SK-N-SH treated with all-trans-retinoic acid at 6 μM for 48 hours (cell line): ENCODE measurements at regions not wholly inside any gene's neighbourhood (a gene's known extent, or its start where the extent isn't known, plus 50 kb on each side); places are given as distances from the start of the nearest gene placed in this dataset.
"Not testable (repeated sequence)": the region's sequence is repeated elsewhere in the genome, so short reads cannot be mapped to it uniquely, and the experiment has no call there.

Experiments
- ARNTL ChIP-seq: fragments of 450-650 bp; formaldehyde crosslinking; IDR thresholded peaks from 2 replicates; pipeline ENCODE4 v1.5.0; 2020; ENCODE audit warnings: low read depth, mild to moderate bottlenecking, moderate library complexity, borderline replicate concordance
- ESRRG ChIP-seq: fragments of 250-450 bp; sonication (Bioruptor Pico); IDR thresholded peaks from 2 replicates; pipeline ENCODE4 v1.6.1; 2021; ENCODE audit warnings: mild to moderate bottlenecking
- ISL1 ChIP-seq: fragments of 250-450 bp; sonication (Bioruptor Pico); IDR thresholded peaks from 2 replicates; pipeline ENCODE4 v2.1.2; 2022; ENCODE audit warnings: mild to moderate bottlenecking, moderate library complexity
- PPARA ChIP-seq: fragments of 250-450 bp; sonication (Bioruptor Pico); IDR thresholded peaks from 2 replicates; pipeline ENCODE4 v1.5.0; 2020; ENCODE audit warnings: mild to moderate bottlenecking, borderline replicate concordance
- ZC3H10 ChIP-seq: fragments of 250-450 bp; sonication (Bioruptor Pico); IDR thresholded peaks from 2 replicates; pipeline ENCODE4 v1.5.1; 2021; ENCODE audit warnings: mild to moderate bottlenecking, moderate library complexity
- ZFP3 ChIP-seq: fragments of 250-450 bp; sonication (Bioruptor Pico); IDR thresholded peaks from 2 replicates; pipeline ENCODE4 v1.5.0; 2020; ENCODE audit warnings: mild to moderate bottlenecking, moderate library complexity
- ZFP30 ChIP-seq: fragments of 450-650 bp; formaldehyde crosslinking; IDR thresholded peaks from 2 replicates; pipeline ENCODE4 v1.5.0; 2022; ENCODE audit warnings: mild to moderate bottlenecking, moderate library complexity
- ZNF565 ChIP-seq: fragments of 450-650 bp; formaldehyde crosslinking; conservative IDR thresholded peaks from 2 replicates; pipeline ENCODE4 v1.5.0; 2020; ENCODE audit warnings: low read depth, mild to moderate bottlenecking, moderate library complexity
- ZNF70 ChIP-seq: fragments of 450-650 bp; formaldehyde crosslinking; IDR thresholded peaks from 2 replicates; pipeline ENCODE4 v1.5.0; 2020; ENCODE audit warnings: mild to moderate bottlenecking, moderate library complexity
- ZNF8 ChIP-seq: fragments of 450-650 bp; formaldehyde crosslinking; IDR thresholded peaks from 2 replicates; pipeline ENCODE4 v1.5.0; 2020; ENCODE audit warnings: mild to moderate bottlenecking, moderate library complexity
- TF ChIP-seq, protein P1 (sequence below): fragments of 250-450 bp; sonication (Bioruptor Pico); IDR thresholded peaks from 2 replicates; pipeline ENCODE4 v1.5.1; 2020; ENCODE audit warnings: low read depth, mild to moderate bottlenecking, moderate library complexity
- TF ChIP-seq, protein P2 (sequence below): fragments of 250-450 bp; sonication (Bioruptor Pico); IDR thresholded peaks from 2 replicates; pipeline ENCODE4 v1.8.0; 2020; ENCODE audit warnings: mild to moderate bottlenecking, moderate library complexity, borderline replicate concordance
- TF ChIP-seq, protein P3 (sequence below): fragments of 250-450 bp; sonication (Bioruptor Pico); IDR thresholded peaks from 2 replicates; pipeline ENCODE4 v1.5.0; 2020; ENCODE audit warnings: mild to moderate bottlenecking, moderate library complexity

DNA sequence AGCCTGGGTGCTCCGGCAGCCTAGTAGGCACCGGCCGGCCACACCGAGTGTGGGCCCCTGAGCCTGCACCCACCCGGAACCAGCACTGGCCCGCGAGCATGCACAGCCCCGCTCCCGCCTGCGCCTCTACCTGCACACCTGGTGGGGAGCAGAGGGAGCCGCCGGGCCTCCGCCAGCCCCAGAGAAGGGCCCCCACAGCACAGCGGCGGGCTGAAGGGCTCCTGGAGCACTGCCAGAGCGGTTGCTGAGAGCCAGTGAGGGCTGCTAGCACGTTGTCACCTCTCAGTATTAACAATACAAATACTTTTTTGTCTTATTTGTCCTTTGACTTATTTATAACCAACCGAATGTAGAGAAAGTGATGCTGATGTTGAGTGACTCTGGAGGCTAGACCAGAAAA is 842.4 kb upstream of the TPTE start:
- TF ChIP-seq ARNTL (CRISPR knock-in tag); PPARA (CRISPR knock-in tag); ZNF8; ESRRG (CRISPR knock-in tag); ZNF565 (CRISPR knock-in tag); ZFP3 (CRISPR knock-in tag); ZNF70 (CRISPR knock-in tag); ISL1 (CRISPR knock-in tag); ZC3H10 (CRISPR knock-in tag); ZFP30 (CRISPR knock-in tag): not testable (repeated sequence)
- TF ChIP-seq, protein P1, sequence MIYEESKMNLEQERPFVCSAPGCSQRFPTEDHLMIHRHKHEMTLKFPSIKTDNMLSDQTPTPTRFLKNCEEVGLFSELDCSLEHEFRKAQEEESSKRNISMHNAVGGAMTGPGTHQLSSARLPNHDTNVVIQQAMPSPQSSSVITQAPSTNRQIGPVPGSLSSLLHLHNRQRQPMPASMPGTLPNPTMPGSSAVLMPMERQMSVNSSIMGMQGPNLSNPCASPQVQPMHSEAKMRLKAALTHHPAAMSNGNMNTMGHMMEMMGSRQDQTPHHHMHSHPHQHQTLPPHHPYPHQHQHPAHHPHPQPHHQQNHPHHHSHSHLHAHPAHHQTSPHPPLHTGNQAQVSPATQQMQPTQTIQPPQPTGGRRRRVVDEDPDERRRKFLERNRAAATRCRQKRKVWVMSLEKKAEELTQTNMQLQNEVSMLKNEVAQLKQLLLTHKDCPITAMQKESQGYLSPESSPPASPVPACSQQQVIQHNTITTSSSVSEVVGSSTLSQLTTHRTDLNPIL (CRISPR knock-in tag) = not testable (repeated sequence)
- TF ChIP-seq, protein P2, sequence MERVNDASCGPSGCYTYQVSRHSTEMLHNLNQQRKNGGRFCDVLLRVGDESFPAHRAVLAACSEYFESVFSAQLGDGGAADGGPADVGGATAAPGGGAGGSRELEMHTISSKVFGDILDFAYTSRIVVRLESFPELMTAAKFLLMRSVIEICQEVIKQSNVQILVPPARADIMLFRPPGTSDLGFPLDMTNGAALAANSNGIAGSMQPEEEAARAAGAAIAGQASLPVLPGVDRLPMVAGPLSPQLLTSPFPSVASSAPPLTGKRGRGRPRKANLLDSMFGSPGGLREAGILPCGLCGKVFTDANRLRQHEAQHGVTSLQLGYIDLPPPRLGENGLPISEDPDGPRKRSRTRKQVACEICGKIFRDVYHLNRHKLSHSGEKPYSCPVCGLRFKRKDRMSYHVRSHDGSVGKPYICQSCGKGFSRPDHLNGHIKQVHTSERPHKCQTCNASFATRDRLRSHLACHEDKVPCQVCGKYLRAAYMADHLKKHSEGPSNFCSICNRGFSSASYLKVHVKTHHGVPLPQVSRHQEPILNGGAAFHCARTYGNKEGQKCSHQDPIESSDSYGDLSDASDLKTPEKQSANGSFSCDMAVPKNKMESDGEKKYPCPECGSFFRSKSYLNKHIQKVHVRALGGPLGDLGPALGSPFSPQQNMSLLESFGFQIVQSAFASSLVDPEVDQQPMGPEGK (CRISPR knock-in tag) = not testable (repeated sequence)
- TF ChIP-seq, protein P3, sequence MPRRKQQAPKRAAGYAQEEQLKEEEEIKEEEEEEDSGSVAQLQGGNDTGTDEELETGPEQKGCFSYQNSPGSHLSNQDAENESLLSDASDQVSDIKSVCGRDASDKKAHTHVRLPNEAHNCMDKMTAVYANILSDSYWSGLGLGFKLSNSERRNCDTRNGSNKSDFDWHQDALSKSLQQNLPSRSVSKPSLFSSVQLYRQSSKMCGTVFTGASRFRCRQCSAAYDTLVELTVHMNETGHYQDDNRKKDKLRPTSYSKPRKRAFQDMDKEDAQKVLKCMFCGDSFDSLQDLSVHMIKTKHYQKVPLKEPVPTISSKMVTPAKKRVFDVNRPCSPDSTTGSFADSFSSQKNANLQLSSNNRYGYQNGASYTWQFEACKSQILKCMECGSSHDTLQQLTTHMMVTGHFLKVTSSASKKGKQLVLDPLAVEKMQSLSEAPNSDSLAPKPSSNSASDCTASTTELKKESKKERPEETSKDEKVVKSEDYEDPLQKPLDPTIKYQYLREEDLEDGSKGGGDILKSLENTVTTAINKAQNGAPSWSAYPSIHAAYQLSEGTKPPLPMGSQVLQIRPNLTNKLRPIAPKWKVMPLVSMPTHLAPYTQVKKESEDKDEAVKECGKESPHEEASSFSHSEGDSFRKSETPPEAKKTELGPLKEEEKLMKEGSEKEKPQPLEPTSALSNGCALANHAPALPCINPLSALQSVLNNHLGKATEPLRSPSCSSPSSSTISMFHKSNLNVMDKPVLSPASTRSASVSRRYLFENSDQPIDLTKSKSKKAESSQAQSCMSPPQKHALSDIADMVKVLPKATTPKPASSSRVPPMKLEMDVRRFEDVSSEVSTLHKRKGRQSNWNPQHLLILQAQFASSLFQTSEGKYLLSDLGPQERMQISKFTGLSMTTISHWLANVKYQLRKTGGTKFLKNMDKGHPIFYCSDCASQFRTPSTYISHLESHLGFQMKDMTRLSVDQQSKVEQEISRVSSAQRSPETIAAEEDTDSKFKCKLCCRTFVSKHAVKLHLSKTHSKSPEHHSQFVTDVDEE (CRISPR knock-in tag) = not testable (repeated sequence)
